Ramos (cell line): ENCODE measurements at regions not wholly inside any gene's neighbourhood (a gene's known extent, or its start where the extent isn't known, plus 50 kb on each side); places are given as distances from the start of the nearest gene placed in this dataset.

Experiments used
- in situ Hi-C: fragments of 300-500 bp; cut with MboI; formaldehyde crosslinking; loops from one replicate; pipeline ENCODE4 v1.14.3; 2022; ENCODE audit warnings: low sequenced_read_pairs; ENCODE audit not compliant: unreplicated experiment

- in situ Hi-C loops, result no loop called here
Measured at GRCh38 chr2:144615866-144616565, 96.1 kb upstream of the ZEB2 start.

DNA sequence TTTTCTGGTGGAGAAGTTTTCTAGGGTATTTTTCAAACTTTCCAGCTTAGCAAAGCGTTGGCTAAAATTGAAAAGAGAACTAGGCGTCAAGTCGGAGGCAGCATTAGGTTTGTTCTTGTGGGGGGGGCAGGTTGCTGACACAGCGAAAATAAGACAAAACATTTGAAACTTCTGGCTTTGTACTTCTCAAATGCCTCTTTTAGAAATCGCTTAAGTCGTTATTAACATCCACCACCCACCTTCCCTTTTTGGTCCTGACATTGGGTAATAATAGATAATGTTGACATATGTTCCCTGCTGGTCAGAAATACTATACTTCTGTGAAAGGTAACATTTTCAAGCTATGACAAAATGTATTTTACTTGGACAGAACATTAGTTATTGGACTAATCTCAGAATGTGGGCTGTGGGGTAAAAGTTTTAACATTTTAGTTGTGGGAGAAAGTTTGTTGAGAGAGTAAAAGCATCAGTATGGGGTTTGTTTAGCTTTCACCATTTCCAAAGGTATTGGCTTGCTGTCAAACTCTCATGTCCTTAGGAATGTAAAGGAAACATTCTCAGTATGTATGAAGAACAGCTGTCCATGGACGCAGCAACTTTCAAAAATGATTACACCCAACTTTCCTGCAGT lies 88.1 kb upstream of the ZEB2 start:
- in situ Hi-C loops, result no loop called here

DNA sequence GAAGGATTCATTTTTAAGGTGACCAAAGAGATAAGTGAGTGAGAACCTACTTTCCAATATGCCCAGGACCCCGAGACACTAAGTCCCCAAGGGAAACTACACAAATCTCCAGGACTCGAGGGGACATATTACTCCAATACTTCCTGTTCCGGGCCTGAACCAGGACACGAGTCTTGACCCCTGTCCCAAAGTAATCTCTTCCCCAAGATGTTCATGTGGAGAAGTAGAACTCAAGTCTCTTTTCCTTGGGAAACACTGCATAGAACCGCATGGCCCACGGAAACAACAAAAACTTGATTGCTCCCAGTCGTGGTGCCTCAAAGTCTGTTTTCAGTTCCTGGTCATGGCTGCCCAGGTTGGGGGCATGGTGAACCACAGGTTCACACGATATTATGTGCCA lies 87.2 kb upstream of the ZEB2 start:
- in situ Hi-C loops, result no loop called here

DNA sequence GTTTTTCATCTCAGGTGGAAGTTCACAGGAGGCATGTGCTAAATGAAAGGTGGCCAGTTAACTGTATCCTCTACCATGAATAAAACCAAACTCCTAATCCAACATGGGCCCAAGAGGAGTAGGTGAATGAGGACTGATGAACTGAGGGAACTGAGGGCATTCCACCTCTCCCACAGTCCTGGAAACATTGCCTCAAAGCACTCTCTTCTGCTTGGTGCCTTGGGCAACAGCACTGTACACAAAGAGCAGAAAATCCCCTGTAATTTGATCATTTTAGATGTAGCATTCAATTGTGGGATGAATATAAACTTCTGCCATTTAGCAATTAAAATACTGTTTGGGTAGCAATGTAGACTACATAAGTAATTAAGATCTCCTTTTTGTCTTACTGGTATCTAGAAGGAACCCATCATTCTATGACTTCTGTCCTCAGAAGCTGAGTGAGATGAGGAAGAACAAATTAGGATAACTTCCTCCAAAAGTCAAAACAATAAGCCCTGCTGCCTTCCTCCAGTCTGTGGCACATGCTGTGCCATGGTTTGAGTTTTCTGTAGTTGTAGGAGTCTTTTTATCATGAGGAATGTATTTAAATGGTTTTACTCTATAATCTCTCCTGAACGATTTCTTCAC lies 86.7 kb upstream of the ZEB2 start:
- in situ Hi-C loops, result no loop called here

- in situ Hi-C loops, result no loop called here
Measured at GRCh38 chr2:144605231-144605840, 85.4 kb upstream of the ZEB2 start.

DNA sequence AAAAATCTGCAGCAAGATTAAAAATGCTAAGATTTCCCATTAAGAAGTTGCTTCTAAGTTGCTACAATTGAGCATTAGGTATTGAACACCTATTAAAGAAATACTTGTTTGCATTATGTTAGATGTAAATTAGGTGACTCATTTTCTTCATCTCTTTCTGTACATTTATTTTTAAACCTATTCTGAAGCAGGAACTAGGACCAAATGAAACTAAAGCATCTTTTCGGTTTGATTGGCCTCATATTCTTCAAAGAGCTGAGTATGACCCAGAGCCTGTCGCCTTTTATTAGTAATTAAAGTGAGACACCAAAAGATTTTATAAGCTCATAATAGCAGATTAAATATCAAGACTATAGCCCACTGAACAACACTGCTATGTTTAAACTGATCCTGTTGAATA lies 83.4 kb upstream of the ZEB2 start:
- in situ Hi-C loops, result no loop called here

DNA sequence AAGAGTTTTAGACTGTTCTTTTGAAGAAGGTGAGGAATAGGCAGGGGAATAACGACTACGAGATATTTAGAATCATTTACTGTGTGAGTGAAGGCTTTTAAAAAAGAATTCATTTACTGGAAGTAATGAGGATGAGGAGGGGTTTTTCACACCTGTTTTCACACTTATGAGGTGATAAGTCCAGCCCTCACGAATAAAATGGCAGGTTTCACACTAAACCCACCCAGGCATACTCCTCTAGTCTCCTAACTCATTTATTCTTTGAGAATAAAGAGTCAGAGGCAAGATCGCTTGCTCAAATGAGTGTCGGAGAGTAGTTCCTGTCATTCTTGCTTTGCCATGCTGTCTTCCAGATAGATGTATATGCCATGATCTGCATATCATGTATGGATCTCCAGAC lies 79.0 kb upstream of the ZEB2 start:
- in situ Hi-C loops, result no loop called here

DNA sequence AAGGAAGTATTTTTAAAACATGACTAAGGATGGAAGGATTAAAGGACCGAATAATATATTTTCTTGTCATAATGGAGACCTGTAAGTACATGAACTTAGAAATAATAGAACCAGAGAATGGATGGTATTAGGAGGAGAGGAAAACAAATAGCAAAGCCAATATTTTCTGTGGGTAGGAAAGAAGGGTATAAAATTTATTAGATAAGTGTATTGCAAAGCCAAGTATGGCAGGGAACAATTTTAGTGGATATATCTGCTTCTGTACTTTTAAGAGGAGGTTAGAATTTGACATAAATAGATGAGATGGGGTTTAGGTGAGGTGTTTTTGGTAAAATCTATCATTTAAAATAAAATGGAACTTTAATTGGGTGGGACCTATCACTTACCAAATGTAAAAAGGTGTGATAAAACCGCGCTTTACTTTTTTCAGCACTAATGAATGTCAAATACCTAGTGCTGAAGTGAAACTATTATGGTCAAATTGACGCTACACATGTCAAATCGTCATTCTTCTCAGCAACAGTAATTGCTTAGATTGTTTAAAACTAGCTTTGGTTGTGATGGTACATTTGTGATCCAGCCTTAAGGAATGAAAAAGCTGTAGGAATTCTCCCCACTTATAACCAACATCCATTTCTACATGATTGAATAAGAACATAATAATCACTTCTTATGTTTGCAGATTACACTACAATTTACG lies 78.1 kb upstream of the ZEB2 start:
- in situ Hi-C loops, result no loop called here

DNA sequence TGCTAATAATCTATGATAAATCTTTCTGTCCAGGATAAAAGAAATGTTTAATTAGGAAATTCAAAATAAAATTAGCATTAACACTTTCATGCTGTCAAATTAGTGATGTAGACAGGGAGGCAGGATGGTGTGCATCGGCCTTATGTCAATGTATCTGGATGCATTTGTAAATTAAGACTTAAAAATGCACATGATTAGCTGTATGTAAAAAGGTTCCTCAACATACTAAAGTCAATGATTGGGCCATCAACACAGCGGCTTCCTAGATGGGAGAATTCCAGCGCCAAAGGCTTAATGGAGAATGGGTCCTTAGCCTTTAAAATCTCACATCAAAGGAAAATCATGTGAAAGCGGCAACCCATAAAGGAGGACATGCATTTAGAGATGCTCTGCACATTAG lies 77.5 kb upstream of the ZEB2 start:
- in situ Hi-C loops, result no loop called here

DNA sequence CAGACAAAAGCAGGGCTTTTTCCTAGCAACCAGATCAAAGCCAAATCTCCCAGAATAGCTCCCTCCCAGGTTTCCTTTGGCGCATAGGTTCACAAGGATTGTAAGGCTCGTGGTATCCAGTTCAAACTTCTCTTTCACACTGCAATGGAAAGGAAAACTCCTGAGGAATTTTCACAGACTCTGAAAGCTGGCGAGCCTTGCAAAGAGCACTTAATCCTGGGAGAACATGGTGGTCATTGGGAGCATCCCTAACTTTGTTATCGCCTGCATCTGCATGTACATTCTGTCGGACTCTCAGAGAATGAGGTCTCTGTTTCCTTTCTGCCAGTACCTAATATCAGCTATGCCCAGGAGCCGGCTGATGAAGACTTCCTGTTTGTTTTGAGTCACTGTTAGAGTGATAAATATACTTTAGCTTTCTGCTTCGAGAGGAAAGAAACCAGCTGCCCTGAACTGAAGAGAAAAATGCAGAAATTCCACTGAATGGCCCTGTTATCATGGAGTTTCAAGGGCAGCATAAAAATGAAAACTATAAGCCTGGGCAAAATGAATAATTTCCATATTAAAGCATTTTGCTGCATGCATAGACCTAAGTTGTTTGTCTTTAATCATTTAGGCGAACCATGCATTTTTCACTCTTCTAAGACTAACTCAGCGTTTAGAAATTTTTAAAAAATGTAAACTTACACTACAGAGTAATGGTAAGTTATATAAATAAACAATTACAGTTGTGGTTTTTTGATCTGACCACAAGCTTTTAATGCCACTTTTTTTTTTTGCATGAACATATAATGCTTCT lies 76.4 kb upstream of the ZEB2 start:
- in situ Hi-C loops, result no loop called here

GRCh38 chr2:144595686-144596072 lies 75.8 kb upstream of the ZEB2 start:
- in situ Hi-C loops, result no loop called here

GRCh38 chr2:144595279-144595678 lies 75.4 kb upstream of the ZEB2 start:
- in situ Hi-C loops, result no loop called here

DNA sequence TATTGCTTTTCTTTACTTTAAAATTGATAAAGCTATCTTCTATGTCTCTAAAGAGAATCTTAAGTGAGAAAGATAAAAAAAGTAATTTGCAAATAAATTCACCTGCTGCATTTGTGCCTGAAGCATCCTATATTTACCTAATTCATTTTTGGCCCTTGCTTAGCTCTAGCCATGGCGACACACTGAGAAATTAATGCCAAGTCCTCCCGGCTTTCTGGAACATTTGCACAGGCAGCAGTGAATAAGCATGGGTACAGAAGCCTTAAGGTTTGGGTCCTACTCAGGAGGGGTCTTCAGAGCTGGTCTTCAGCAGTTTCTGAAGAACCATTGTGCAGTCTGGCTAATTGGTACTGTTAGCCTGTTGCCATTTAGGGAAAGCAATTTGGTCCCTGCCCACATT lies 73.9 kb upstream of the ZEB2 start:
- in situ Hi-C loops, result no loop called here

GRCh38 chr2:144592500-144593256 lies 72.8 kb upstream of the ZEB2 start:
- in situ Hi-C loops, result no loop called here

DNA sequence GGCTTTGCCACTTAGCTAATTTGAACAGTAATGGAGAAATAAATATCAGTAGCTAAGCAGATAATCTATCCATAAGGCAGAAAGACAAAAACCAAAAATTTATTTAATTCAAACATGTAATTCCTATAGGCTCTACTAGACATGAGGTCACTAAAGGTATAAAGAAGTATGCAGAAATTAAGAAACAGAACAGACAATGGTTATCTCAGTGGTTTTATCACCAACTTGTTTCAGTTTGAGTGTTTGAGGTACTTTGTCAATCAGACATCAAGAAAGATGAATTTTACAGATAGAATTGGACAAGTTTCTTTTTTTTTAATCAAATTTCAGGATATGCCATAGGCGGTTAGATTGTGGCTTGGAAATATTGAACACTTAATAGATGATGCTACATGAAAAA lies 67.4 kb upstream of the ZEB2 start:
- in situ Hi-C loops, result no loop called here

DNA sequence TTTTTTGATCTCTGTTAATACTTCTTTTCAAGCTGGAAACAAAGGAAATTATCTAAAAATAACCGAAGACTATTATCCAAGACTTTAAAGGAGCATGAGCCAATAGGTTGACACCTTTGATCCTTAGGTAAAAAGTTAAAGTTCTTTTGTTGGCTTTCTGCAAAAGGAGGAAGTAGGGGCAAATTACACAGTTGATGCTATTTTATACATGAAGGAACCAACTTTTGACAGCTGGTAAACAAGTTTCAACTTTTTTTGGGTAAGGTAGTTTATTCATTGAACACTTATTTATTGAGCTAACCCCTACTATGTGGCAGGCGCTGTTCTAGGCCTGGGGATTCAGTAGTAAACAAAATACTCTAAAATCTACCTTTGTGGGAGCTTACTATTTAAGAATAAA lies 66.6 kb upstream of the ZEB2 start:
- in situ Hi-C loops, result no loop called here

- in situ Hi-C loops, result no loop called here
Measured at GRCh38 chr2:144583741-144584453, 64.0 kb upstream of the ZEB2 start.

DNA sequence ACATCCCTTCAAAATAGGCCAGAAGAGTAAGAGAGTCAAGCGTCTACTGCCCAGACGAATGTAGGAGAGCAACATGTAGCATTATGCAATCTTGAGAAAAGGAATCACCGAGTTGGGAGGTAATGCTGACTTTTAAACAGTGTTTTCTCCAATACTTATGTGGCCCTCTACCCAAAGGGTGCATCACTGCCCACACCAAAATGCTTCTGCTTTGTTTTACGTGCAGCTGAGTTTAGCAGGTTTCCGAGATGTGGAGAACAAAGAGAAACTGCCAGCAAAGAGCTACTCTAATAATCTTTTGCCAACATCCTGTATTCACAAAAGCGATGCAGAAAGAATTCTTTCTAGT lies 63.4 kb upstream of the ZEB2 start:
- in situ Hi-C loops, result no loop called here
